ENCODE measurements at regions not wholly inside any gene's neighbourhood (a gene's known extent, or its start where the extent isn't known, plus 50 kb on each side); places are given as distances from the start of the nearest gene placed in this dataset.
"Not testable (repeated sequence)": the region's sequence is repeated elsewhere in the genome, so short reads cannot be mapped to it uniquely, and the experiment has no call there.

DNA sequence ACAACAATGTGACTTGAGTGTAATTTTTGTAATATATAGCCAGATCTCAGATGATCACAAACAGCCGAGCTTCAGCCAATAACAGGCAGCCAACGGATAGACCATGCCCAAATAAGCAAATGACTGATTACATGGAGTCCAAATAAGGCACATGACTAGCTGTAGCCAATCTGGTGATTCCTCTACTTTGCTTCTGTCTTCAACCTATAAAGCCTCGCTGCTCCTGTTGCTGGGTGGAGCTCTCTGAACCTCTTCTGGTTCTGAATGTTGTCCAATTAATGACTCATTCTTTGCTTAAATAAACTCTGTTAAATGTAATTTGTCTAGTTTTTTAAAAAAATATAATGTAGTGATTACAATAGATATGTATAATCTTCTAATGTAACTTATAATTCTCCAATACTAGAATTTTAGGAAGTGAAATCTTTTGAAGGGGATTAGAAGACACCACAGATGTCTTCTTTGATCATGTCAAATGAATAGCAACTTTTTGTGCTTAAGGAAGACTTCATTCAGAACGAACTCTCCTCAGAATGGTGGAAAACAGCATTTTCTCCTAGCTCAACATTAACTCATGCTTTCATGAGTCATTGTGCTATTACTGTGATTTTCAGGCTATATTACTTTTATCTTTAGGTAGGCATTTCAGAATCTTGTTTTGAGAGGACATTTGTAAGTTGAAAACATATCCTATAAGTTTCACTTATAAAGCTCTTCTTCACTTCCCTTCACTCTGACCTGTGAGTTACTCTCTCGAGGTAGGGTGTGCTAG is 857.8 kb upstream of the B3GALT2 start:
- DNase-seq = no peak

GRCh38 chr1:194042736-194043135 is 856.3 kb upstream of the B3GALT2 start:
- DNase-seq = no peak

DNA sequence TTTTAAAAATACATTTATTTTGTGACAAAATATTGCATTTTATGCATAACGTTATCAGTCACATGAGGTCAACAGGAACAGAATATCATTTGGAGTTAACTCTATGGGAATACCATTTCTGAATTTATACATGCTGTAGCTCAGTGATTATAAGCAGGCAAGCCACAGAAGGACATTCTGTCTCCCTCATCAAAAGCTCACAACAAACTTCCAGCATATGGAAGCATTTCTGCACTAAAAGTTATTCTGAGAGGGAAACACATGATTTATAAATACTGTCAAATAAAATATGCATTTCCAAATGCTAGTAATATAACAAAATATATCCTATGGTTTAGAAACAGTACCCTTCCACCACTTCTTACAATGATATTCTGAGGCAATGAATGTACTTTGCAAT is 854.1 kb upstream of the B3GALT2 start:
- DNase-seq = no peak

- DNase-seq = no peak
Observed at GRCh38 chr1:194039578-194039977, 853.2 kb upstream of the B3GALT2 start.

GRCh38 chr1:194033646-194034045 is 847.2 kb upstream of the B3GALT2 start:
- no peak for DNase-seq

- no peak for DNase-seq
Observed at GRCh38 chr1:194028002-194028401, 841.6 kb upstream of the B3GALT2 start.

DNA sequence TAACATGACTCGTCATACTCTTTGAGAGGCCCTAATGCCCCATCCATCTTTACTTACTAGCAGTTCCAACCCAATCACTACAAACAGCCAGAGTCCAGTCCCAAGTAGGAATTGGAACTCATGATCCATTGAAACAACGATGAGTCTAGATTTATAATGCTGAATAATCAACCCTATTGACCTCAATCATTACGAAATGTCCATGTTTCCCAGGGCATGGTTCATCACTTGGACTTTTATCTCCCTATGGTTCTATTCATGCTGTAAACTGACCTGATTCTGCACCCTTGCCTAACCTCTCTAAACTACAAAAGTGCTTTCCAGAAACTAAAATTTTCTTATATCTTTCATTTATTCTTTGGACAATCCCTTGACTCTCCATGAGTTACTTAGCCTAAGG is 840.0 kb upstream of the B3GALT2 start:
- DNase-seq = no peak

DNA sequence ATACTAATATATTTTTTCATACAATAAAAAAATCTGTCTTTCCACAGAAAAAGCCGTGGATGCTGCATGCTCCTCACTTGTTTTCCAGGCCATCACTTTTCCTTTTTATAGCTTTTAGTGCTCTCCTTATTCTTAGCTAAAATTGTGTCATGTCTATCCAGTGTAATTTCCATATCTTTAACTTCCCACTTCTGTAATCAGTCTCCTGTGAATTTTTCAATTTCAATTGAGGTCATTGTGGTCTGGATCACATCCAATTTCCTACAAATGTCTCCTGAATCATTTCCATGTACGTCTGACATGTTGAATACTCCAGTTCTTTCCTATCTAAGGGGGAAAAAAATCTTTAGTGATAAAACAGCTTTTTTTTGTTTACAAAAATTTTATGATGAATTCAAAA is 838.2 kb upstream of the B3GALT2 start:
- no peak for DNase-seq

- no peak for DNase-seq
Observed at GRCh38 chr1:194014014-194014413, 827.6 kb upstream of the B3GALT2 start.

- no peak for DNase-seq
Observed at GRCh38 chr1:194013561-194013960, 827.1 kb upstream of the B3GALT2 start.

- DNase-seq = no peak
Observed at GRCh38 chr1:194004146-194004545, 817.7 kb upstream of the B3GALT2 start.

GRCh38 chr1:194001726-194002350 is 815.4 kb upstream of the B3GALT2 start:
- DNase-seq = not testable (repeated sequence)

DNA sequence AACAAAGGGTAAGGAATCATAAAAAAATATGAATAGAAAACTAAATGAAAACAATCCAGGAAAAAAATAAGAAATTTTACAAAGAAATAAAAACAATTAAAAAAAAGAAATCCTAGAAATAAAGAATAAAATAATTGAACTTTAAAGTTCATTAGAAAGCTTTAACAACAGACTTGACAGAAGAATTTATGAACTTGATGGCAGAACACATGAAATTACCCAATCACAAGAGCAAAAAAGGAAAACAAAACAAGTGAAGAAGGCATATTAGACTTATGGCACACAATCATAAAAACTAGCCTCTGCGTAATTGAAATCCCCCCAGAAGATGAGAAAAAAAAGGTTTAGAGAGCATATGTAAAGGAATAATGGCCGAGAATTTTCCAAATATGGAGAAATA is 802.5 kb upstream of the B3GALT2 start:
- no peak for DNase-seq

GRCh38 chr1:193979219-193979618 is 792.8 kb upstream of the B3GALT2 start:
- DNase-seq = no peak

GRCh38 chr1:193974286-193974798 is 787.9 kb upstream of the B3GALT2 start:
- DNase-seq = no peak

GRCh38 chr1:193973428-193973827 is 787.0 kb upstream of the B3GALT2 start:
- DNase-seq = no peak

DNA sequence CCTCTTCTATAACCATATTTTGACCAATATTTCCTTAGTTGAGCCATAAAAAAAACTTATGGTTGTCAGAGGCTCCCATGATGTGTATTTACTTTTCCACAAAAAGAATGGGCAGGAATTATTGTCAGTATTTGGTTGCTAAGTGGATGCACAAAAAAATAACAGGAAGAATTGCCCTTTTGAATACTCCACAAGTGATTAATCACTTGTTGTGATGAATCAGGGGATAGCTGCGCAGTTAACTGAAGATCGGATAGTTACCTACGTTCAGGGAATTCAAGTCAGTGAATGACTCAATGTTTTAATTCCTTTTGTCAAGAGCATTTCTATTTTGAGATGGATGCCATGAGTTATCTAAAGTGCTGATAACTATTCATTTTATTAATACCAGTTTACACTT is 785.2 kb upstream of the B3GALT2 start:
- DNase-seq = no peak

DNA sequence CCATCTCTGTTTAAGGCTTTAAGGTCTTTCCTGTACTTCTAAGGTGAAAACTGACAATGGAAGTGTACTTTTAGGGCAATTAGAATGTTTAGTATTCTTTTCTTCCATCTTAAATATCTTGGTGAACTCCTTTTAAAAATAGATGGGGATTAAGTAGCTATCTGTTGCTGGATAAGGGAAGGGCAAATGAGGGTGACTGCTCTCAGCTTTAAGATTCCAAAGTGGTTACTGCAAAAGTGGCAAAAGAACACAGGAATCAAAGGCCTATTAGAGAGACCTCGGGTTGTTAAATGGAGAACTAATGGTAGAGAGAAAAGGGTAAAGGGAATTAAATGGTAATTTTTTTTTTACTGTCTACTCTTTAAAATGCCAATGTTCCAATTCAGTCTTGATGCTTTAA is 774.1 kb upstream of the B3GALT2 start:
- DNase-seq = no peak

DNA sequence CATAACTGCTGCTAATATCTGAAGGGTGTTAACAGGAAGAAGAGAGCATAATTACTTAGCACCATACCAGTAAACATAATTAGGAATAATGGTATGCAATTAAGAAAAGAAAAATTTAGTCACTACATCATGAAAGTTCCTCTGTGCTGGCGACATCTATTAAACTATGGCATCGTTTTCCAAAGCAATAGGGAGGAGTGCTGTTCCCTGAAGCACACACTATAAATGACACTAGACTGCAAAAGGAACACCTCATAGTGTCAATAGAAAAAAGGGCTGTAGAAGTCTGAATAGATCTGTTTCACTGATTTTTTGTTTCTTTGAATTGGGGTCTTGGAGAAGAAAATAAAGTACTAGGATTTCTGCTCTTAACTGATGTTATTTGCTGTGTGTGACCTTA is 773.6 kb upstream of the B3GALT2 start:
- no peak for DNase-seq

GRCh38 chr1:193957556-193958095 is 771.2 kb upstream of the B3GALT2 start:
- DNase-seq = no peak

DNA sequence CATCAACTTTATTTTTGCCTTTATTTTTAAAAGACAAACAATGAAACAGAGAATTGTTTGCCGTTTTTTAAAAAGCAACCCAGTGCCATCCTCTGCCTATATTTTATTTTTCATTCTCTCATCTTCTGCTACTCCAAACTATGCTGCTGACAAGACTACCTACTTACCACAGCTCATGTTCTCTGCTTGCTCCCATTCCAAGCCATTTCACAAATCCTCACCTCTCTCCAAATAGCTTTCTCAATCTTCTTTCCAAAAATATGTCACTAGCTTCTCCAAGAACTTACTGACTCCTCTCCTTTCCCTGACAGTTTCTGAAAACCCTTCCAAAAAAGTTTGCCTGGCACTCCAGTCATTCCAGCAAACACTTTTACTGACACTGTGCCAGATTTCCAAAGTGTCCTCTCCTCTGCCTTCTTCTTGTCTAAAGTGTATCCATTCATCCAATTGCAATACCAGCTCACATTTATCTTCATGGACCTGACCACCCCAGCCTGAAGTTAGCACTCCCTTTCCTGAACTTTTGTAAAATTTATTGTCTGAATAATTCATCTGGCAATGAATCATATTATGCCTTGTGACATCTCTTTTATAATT is 766.5 kb upstream of the B3GALT2 start:
- no peak for DNase-seq

DNA sequence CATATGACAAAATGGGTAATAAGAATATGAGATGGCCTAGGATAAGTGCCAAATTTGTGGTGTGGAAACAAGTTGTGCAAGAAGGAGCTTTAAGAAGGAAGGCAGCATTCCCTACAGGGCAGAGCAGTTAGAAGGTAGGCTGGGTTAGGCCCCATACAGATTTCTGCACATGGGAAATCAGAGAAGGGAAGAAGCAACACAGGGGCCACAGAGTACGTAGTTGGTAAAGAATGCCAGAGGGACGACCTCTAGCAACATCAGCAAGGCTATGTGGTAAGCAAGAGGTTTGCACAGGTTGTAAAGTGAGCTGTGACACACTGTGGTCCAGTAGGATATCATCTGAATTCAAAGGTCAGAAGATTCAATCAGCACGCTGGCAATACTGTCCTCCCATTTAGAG is 765.6 kb upstream of the B3GALT2 start:
- DNase-seq = no peak

DNA sequence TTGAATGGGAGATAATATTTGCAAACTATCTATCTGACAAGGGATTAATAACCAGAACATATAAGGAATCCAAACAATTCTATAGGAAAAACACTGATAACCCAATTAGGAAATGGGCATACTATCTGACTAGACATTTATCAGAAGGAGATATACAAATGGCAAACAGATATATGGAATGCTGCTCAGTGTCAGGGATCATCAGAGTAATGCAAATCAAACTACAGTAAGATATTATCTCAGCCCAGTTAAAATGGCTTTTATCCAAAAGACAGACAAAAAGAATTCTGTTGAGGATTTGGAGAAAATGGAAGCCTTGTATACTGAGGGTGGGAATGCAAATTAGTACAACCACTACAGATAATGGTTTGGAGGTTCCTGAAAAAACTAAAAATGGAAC is 758.0 kb upstream of the B3GALT2 start:
- DNase-seq = no peak

- no peak for DNase-seq
Observed at GRCh38 chr1:193940176-193940575, 753.8 kb upstream of the B3GALT2 start.
